B cell (primary cell): ENCODE measurements at regions not wholly inside any gene's neighbourhood (a gene's known extent, or its start where the extent isn't known, plus 50 kb on each side); places are given as distances from the start of the nearest gene placed in this dataset.

ENCODE experiments used
- ATAC-seq: fragments of 200-7000 bp; cut with Tn5 transposase; one replicate; pipeline ENCODE4 v1.10.0; 2021; ENCODE audit warnings: low read depth, mild to moderate bottlenecking, moderate number of reproducible peaks, moderate library complexity
- CTCF ChIA-PET: fragments of 350-600 bp; sonication (Branson Sonifier 250); formaldehyde crosslinking; loops from one replicate; lab custom pipeline; 2021; ENCODE audit warnings: antibody characterized with exemption, inconsistent platforms; lab: Charles Lee
- POLR2A ChIA-PET: fragments of 350-600 bp; sonication (Branson Sonifier 250); formaldehyde crosslinking; loops from one replicate; lab custom pipeline; 2021; ENCODE audit warnings: antibody characterized with exemption; lab: Charles Lee
- DNase-seq: peaks from one replicate; pipeline ENCODE4 v3.0.0; 2013
- H2AFZ ChIP-seq: 2 replicates; pipeline ENCODE4 v1.6.1; 2012; ENCODE audit warnings: mild to moderate bottlenecking, low read depth, low read length; ENCODE audit not compliant: insufficient read depth, poor library complexity, severe bottlenecking
- H3K27ac ChIP-seq, 2 donors: 1 replicate in 1 of 2; 2 replicates in 1 of 2; pipeline ENCODE4 v1.5.1; 2012 to 2013; ENCODE audit warnings: low read length in 2 of 2, mild to moderate bottlenecking in 2 of 2, moderate library complexity in 1 of 2
- H3K27me3 ChIP-seq, 4 experiments: fragments of 200-600 bp in 1 of 4; sonication (generic) in 1 of 4; replicated peaks in 1 of 4; 1 replicate in 2 of 4; 2 replicates in 2 of 4; pipeline versions ENCODE4 v1.6.1 to v1.7.0; 2013 to 2016; ENCODE audit warnings: low read length in 3 of 4, mild to moderate bottlenecking in 2 of 4, mixed read lengths in 1 of 4, moderate library complexity in 1 of 4; ENCODE audit not compliant: insufficient read depth in 4 of 4, control insufficient read depth in 3 of 4; ENCODE audit errors: control extremely low read depth in 1 of 4
- H3K36me3 ChIP-seq, 2 experiments: replicated peaks in 1 of 2; 1 replicate in 1 of 2; 2 replicates in 1 of 2; pipeline versions ENCODE4 v1.6.1 to v1.7.1; 2013; ENCODE audit warnings: low read length in 1 of 2; ENCODE audit not compliant: insufficient read depth in 2 of 2, control insufficient read depth in 1 of 2; ENCODE audit errors: control extremely low read depth in 1 of 2, extremely low read depth in 1 of 2
- H3K4me1 ChIP-seq, 2 donors: fragments of 200-600 bp in 1 of 2; sonication (generic) in 1 of 2; 1 replicate in 1 of 2; 2 replicates in 1 of 2; pipeline versions ENCODE4 v1.5.1 to v1.6.1; 2013 to 2017; ENCODE audit warnings: low read length in 2 of 2; ENCODE audit not compliant: control insufficient read depth in 2 of 2, insufficient read depth in 2 of 2
- H3K4me2 ChIP-seq: replicated peaks from 2 replicates; pipeline ENCODE3; 2012; ENCODE audit warnings: mild to moderate bottlenecking, low read depth, low read length; ENCODE audit not compliant: poor library complexity, severe bottlenecking
- H3K4me3 ChIP-seq, 5 experiments: fragments of 200-600 bp in 1 of 5; sonication (generic) in 1 of 5; 1 replicate in 3 of 5; 2 replicates in 2 of 5; pipeline versions ENCODE4 v1.5.1 to v1.7.0; 2011 to 2016; ENCODE audit warnings: low read length in 4 of 5, mild to moderate bottlenecking in 4 of 5, low read depth in 2 of 5, control low read depth in 1 of 5, moderate library complexity in 1 of 5; ENCODE audit not compliant: insufficient read depth in 1 of 5; ENCODE audit errors: control extremely low read depth in 1 of 5, extremely low read depth in 1 of 5
- H3K79me2 ChIP-seq: fragments of 200-600 bp; sonication (generic); one replicate; pipeline ENCODE4 v1.6.0; 2016; ENCODE audit warnings: low read length; ENCODE audit not compliant: control insufficient read depth, insufficient read depth
- H3K9ac ChIP-seq: fragments of 200-600 bp; sonication (generic); 2 replicates; pipeline ENCODE4 v1.6.1; 2017; ENCODE audit warnings: mild to moderate bottlenecking, low read length, moderate library complexity
- H3K9me3 ChIP-seq, 3 donors: one replicate each; pipeline versions ENCODE4 v1.6.1 to v1.7.1; 2013; ENCODE audit warnings: low read length in 2 of 3; ENCODE audit not compliant: control insufficient read depth in 2 of 3, insufficient read depth in 1 of 3; ENCODE audit errors: control extremely low read depth in 1 of 3
- H4K20me1 ChIP-seq: 2 replicates; pipeline ENCODE4 v1.6.0; 2012; ENCODE audit warnings: mild to moderate bottlenecking, low read length; ENCODE audit not compliant: insufficient read depth, control insufficient read depth, poor library complexity, severe bottlenecking
- H3K27ac Mint-ChIP-seq: one replicate; pipeline ENCODE4 v1.8.0; 2021; ENCODE audit warnings: mixed read lengths
- H3K27me3 Mint-ChIP-seq: one replicate; pipeline ENCODE4 v1.8.0; 2021; ENCODE audit warnings: mixed read lengths
- H3K4me1 Mint-ChIP-seq: one replicate; pipeline ENCODE4 v1.8.0; 2021; ENCODE audit warnings: mixed read lengths
- H3K4me3 Mint-ChIP-seq: one replicate; pipeline ENCODE4 v1.8.0; 2021; ENCODE audit warnings: mixed read lengths
- H3K9me3 Mint-ChIP-seq: one replicate; pipeline ENCODE4 v1.8.0; 2022; ENCODE audit warnings: mixed read lengths; ENCODE audit not compliant: insufficient read depth
- EZH2 ChIP-seq: IDR thresholded peaks from 2 replicates; pipeline ENCODE4 v1.6.1; 2012; ENCODE audit warnings: borderline replicate concordance, low read depth, mild to moderate bottlenecking, moderate library complexity, low read length; ENCODE audit not compliant: insufficient read depth, poor library complexity, severe bottlenecking
- WGBS: methylation state at CpG from one replicate; pipeline ENCODE4 v1.1.5; 2013; ENCODE audit warnings: missing lambda C conversion rate; ENCODE audit not compliant: insufficient coverage; 5-methylcytosine and 5-hydroxymethylcytosine counted together
- intact Hi-C: fragments of 100-400 bp; cut with micrococcal nuclease; formaldehyde crosslinking; loops from one replicate; pipeline ENCODE4 v1.10.0; 2022
- TF ChIP-seq, protein P1 (sequence below): fragments of 200-600 bp; IDR thresholded peaks from one replicate; pipeline ENCODE4 v1.8.0; 2022; ENCODE audit warnings: antibody characterized with exemption, mild to moderate bottlenecking

GRCh38 chr18:62446511-62446910 is 76.3 kb upstream of the ZCCHC2 start:
- Mint-ChIP-seq H3K27me3 (peaks cover 9% of the 10 kb centered on the region), H3K27ac (no peak overlapping the region), H3K9me3 (peaks cover 5% of the 10 kb centered on the region), H3K4me1 (no peaks in the 10 kb centered on the region), H3K4me3 (no peak overlapping the region)
- H3K27ac ChIP-seq = no peak overlapping the region
- TF ChIP-seq, protein P1, sequence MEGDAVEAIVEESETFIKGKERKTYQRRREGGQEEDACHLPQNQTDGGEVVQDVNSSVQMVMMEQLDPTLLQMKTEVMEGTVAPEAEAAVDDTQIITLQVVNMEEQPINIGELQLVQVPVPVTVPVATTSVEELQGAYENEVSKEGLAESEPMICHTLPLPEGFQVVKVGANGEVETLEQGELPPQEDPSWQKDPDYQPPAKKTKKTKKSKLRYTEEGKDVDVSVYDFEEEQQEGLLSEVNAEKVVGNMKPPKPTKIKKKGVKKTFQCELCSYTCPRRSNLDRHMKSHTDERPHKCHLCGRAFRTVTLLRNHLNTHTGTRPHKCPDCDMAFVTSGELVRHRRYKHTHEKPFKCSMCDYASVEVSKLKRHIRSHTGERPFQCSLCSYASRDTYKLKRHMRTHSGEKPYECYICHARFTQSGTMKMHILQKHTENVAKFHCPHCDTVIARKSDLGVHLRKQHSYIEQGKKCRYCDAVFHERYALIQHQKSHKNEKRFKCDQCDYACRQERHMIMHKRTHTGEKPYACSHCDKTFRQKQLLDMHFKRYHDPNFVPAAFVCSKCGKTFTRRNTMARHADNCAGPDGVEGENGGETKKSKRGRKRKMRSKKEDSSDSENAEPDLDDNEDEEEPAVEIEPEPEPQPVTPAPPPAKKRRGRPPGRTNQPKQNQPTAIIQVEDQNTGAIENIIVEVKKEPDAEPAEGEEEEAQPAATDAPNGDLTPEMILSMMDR = no peak
- no peak for TF ChIP-seq EZH2
- no peaks in the 10 kb centered on the region for H4K20me1 ChIP-seq
- intact Hi-C loops = no loop called here
- H3K9ac ChIP-seq = no peak overlapping the region
- H3K27me3 ChIP-seq = no peaks in the 10 kb centered on the region
- ChIA-PET CTCF (interaction anchor here (0.5 kb wide), 1 partner anchor 915 kb away, joined by 3 read pairs; no protein-coding TSS in a partner anchor), POLR2A (no interaction called here)
- no peaks in the 10 kb centered on the region for H3K36me3 ChIP-seq
- DNase-seq (no peak), ATAC-seq (no peak)
- no peak overlapping the region for H3K4me3 ChIP-seq
- 75% methylated on average over 1 of the region's 2 CpGs for WGBS
- H3K4me2 ChIP-seq = no peak overlapping the region
- no peaks in the 10 kb centered on the region for H3K9me3 ChIP-seq
- H3K79me2 ChIP-seq = no peaks in the 10 kb centered on the region
- H2AFZ ChIP-seq = no peak overlapping the region
- H3K4me1 ChIP-seq = no peaks in the 10 kb centered on the region

- no peaks in the 10 kb centered on the region for H3K4me1 Mint-ChIP-seq
- H3K27me3 ChIP-seq = no peaks in the 10 kb centered on the region
- peaks cover 12% of the 10 kb centered on the region for H3K27me3 Mint-ChIP-seq
- no peaks in the 10 kb centered on the region for H3K4me1 ChIP-seq
- no peak overlapping the region for H3K4me2 ChIP-seq
- no peak overlapping the region for H3K9ac ChIP-seq
- H3K4me3 ChIP-seq = no peak overlapping the region
- ChIA-PET POLR2A (no interaction called here), CTCF (interaction anchor here (1.2 to 1.3 kb wide), 2 partner anchors 22 to 129 kb away, joined by 3 read pairs; no protein-coding TSS in a partner anchor)
- no peak overlapping the region for H3K27ac ChIP-seq
- H3K9me3 Mint-ChIP-seq = peaks cover 5% of the 10 kb centered on the region
- H3K9me3 ChIP-seq = no peaks in the 10 kb centered on the region
- no peaks in the 10 kb centered on the region for H3K79me2 ChIP-seq
- 73% methylated on average over 2 of the region's 2 CpGs for WGBS
- no peak overlapping the region for H3K4me3 Mint-ChIP-seq
- H3K27ac Mint-ChIP-seq = no peak overlapping the region
- DNase-seq = no peak
- intact Hi-C loops = no loop called here
- H4K20me1 ChIP-seq = no peaks in the 10 kb centered on the region
- TF ChIP-seq, protein P1 = no peak
- TF ChIP-seq EZH2 = no peak
- H2AFZ ChIP-seq = no peak overlapping the region
- H3K36me3 ChIP-seq = no peaks in the 10 kb centered on the region
- ATAC-seq = no peak
Measured at GRCh38 chr18:62447652-62448051, 75.2 kb upstream of the ZCCHC2 start.
